IMR-90 (cell line): ENCODE measurements at regions not wholly inside any gene's neighbourhood (a gene's known extent, or its start where the extent isn't known, plus 50 kb on each side); places are given as distances from the start of the nearest gene placed in this dataset.

ENCODE experiments used
- ATAC-seq: fragments of 200-7000 bp; cut with Tn5 transposase; 2 replicates; pipeline ENCODE4 v1.9.1; 2020; ENCODE audit warnings: low read depth, mild to moderate bottlenecking, moderate library complexity
- BruUV-seq: library from RNA; stranded (reverse); fragments of 400-500 nt; replicated peaks from 2 replicates; lab custom pipeline; 2021; lab: Mats Ljungman, UMichigan
- CTCF ChIA-PET: fragments of 300-600 bp; formaldehyde crosslinking; extraction: SDS; loops from one replicate; lab custom pipeline; 2021; ENCODE audit warnings: antibody characterized with exemption; lab: Yijun Ruan, JAX
- POLR2A ChIA-PET: fragments of 300-600 bp; sonication (Branson Sonifier 250); formaldehyde crosslinking; loops from one replicate; lab custom pipeline; 2022; ENCODE audit warnings: antibody characterized with exemption; ENCODE audit not compliant: unreplicated experiment; lab: Charles Lee
- DNase-seq: peaks from one replicate; pipeline ENCODE4 v3.0.0; 2013
- H2AFZ ChIP-seq: replicated peaks from 2 replicates; pipeline ENCODE3; 2013; ENCODE audit warnings: low read length, mild to moderate bottlenecking; ENCODE audit not compliant: poor library complexity
- H2AK5ac ChIP-seq: 2 replicates; pipeline ENCODE4 v1.6.1; 2013; ENCODE audit warnings: low read depth, low read length, inconsistent platforms
- H2AK9ac ChIP-seq: replicated peaks from 2 replicates; pipeline ENCODE3; 2013; ENCODE audit warnings: mild to moderate bottlenecking, low read depth, low read length, moderate library complexity; ENCODE audit not compliant: poor library complexity
- H2BK120ac ChIP-seq: 2 replicates; pipeline ENCODE4 v1.6.1; 2013; ENCODE audit warnings: low read depth, low read length, inconsistent platforms
- H2BK15ac ChIP-seq: 3 replicates; pipeline ENCODE4 v1.6.1; 2013; ENCODE audit warnings: low read depth, low read length, inconsistent platforms
- H2BK20ac ChIP-seq: 2 replicates; pipeline ENCODE4 v1.6.1; 2013; ENCODE audit warnings: low read depth, mild to moderate bottlenecking, inconsistent platforms, low read length, moderate library complexity
- H2BK5ac ChIP-seq: 2 replicates; pipeline ENCODE4 v1.6.1; 2013; ENCODE audit warnings: mild to moderate bottlenecking, low read depth, low read length, inconsistent platforms; ENCODE audit not compliant: poor library complexity, severe bottlenecking
- H3K14ac ChIP-seq: replicated peaks from 2 replicates; pipeline ENCODE4 v1.6.1; 2013; ENCODE audit warnings: low read depth, low read length, inconsistent platforms
- H3K18ac ChIP-seq: 2 replicates; pipeline ENCODE4 v1.6.1; 2013; ENCODE audit warnings: low read depth, low read length, control low read depth
- H3K23ac ChIP-seq: 2 replicates; pipeline ENCODE4 v1.6.1; 2013; ENCODE audit warnings: low read depth, low read length, inconsistent platforms
- H3K27ac ChIP-seq: 2 replicates; pipeline ENCODE4 v1.5.1; 2013; ENCODE audit warnings: mild to moderate bottlenecking, control low read depth, low read length; ENCODE audit not compliant: insufficient read depth
- H3K27me3 ChIP-seq: 2 replicates; pipeline ENCODE4 v1.6.1; 2013; ENCODE audit warnings: low read length; ENCODE audit not compliant: control insufficient read depth, insufficient read depth
- H3K36me3 ChIP-seq: 2 replicates; pipeline ENCODE4 v1.6.1; 2013; ENCODE audit warnings: low read length, mixed read lengths; ENCODE audit not compliant: control insufficient read depth, insufficient read depth
- H3K4ac ChIP-seq: 2 replicates; pipeline ENCODE4 v1.6.1; 2013; ENCODE audit warnings: low read depth, low read length, inconsistent platforms
- H3K4me1 ChIP-seq: 2 replicates; pipeline ENCODE4 v1.6.1; 2013; ENCODE audit warnings: low read length, mixed read lengths; ENCODE audit not compliant: control insufficient read depth, insufficient read depth
- H3K4me2 ChIP-seq: 2 replicates; pipeline ENCODE4 v1.6.1; 2013; ENCODE audit warnings: low read depth, mild to moderate bottlenecking, control low read depth, low read length, moderate library complexity
- H3K4me3 ChIP-seq: 2 replicates; pipeline ENCODE4 v1.5.1; 2013; ENCODE audit warnings: low read depth, mild to moderate bottlenecking, control low read depth, low read length, moderate library complexity; ENCODE audit not compliant: insufficient read depth
- H3K56ac ChIP-seq: 2 replicates; pipeline ENCODE4 v1.6.1; 2013; ENCODE audit warnings: low read length, inconsistent platforms; ENCODE audit not compliant: insufficient read depth; ENCODE audit errors: extremely low read depth
- H3K79me1 ChIP-seq, 2 experiments: 2 replicates each; pipeline ENCODE4 v1.6.1; 2013; ENCODE audit warnings: low read length in 2 of 2, inconsistent platforms in 1 of 2, low read depth in 1 of 2
- H3K9ac ChIP-seq: 2 replicates; pipeline ENCODE4 v1.6.1; 2013; ENCODE audit warnings: low read depth, low read length, control low read depth
- H3K9me1 ChIP-seq: 2 replicates; pipeline ENCODE4 v1.6.1; 2013; ENCODE audit warnings: low read length, inconsistent platforms; ENCODE audit not compliant: insufficient read depth
- H3K9me3 ChIP-seq: 2 replicates; pipeline ENCODE4 v1.6.1; 2013; ENCODE audit warnings: low read length; ENCODE audit not compliant: control insufficient read depth, insufficient read depth
- H4K20me1 ChIP-seq: 2 replicates; pipeline ENCODE4 v1.6.1; 2013; ENCODE audit warnings: low read length, inconsistent platforms; ENCODE audit not compliant: insufficient read depth
- H4K5ac ChIP-seq: 2 replicates; pipeline ENCODE4 v1.6.1; 2013; ENCODE audit warnings: mild to moderate bottlenecking, low read depth, low read length, control low read depth
- H4K8ac ChIP-seq, 2 experiments: 2 replicates each; pipeline ENCODE4 v1.6.1; 2013; ENCODE audit warnings: low read depth in 2 of 2, low read length in 2 of 2, control low read depth in 1 of 2, inconsistent platforms in 1 of 2
- H4K91ac ChIP-seq: 2 replicates; pipeline ENCODE4 v1.6.1; 2013; ENCODE audit warnings: low read depth, low read length, inconsistent platforms; ENCODE audit not compliant: insufficient read depth
- BHLHE40 ChIP-seq: fragments of 150-350 bp; IDR thresholded peaks from 2 replicates; pipeline ENCODE4 v1.6.1; 2016; ENCODE audit warnings: mild to moderate bottlenecking, low read depth, low read length
- CEBPB ChIP-seq: IDR thresholded peaks from 2 replicates; pipeline ENCODE4 v1.6.1; 2012; ENCODE audit warnings: low read depth, low read length, improper control_type of control experiment
- CHD1 ChIP-seq: IDR thresholded peaks from 2 replicates; pipeline ENCODE4 v1.6.1; 2012; ENCODE audit warnings: low read depth, low read length, improper control_type of control experiment
- CTCF ChIP-seq: conservative IDR thresholded peaks from 2 replicates; pipeline ENCODE4 v1.5.1; 2012; ENCODE audit warnings: mild to moderate bottlenecking, low read depth, low read length, improper control_type of control experiment
- FOS ChIP-seq: fragments of 150-350 bp; IDR thresholded peaks from 2 replicates; pipeline ENCODE4 v1.6.1; 2016; ENCODE audit warnings: low read depth, low read length
- MAFK ChIP-seq: IDR thresholded peaks from 2 replicates; pipeline ENCODE4 v1.6.1; 2012; ENCODE audit warnings: low read depth, low read length, improper control_type of control experiment
- MAZ ChIP-seq: IDR thresholded peaks from 2 replicates; pipeline ENCODE4 v1.6.1; 2012; ENCODE audit warnings: low read depth, mild to moderate bottlenecking, low read length, improper control_type of control experiment, moderate library complexity, borderline replicate concordance
- MXI1 ChIP-seq: IDR thresholded peaks from 2 replicates; pipeline ENCODE4 v1.6.1; 2012; ENCODE audit warnings: low read depth, mild to moderate bottlenecking, low read length, moderate library complexity, borderline replicate concordance
- NFE2L2 ChIP-seq: fragments of 150-350 bp; IDR thresholded peaks from 2 replicates; pipeline ENCODE4 v1.6.1; 2016; ENCODE audit warnings: low read depth, mild to moderate bottlenecking, low read length
- POLR2A ChIP-seq: IDR thresholded peaks from 2 replicates; pipeline ENCODE4 v1.6.1; 2012; ENCODE audit warnings: mild to moderate bottlenecking, low read depth, low read length
- RAD21 ChIP-seq: IDR thresholded peaks from 2 replicates; pipeline ENCODE4 v1.6.1; 2012; ENCODE audit warnings: low read length, improper control_type of control experiment
- RCOR1 ChIP-seq: IDR thresholded peaks from 2 replicates; pipeline ENCODE4 v1.6.1; 2012; ENCODE audit warnings: mild to moderate bottlenecking, low read length, improper control_type of control experiment; ENCODE audit not compliant: insufficient replicate concordance
- RFX5 ChIP-seq: IDR thresholded peaks from 2 replicates; pipeline ENCODE4 v1.8.0; 2012; ENCODE audit warnings: low read depth, mild to moderate bottlenecking, low read length, moderate library complexity
- SMC3 ChIP-seq: fragments of 150-350 bp; IDR thresholded peaks from 2 replicates; pipeline ENCODE4 v1.6.1; 2016; ENCODE audit warnings: low read depth, mild to moderate bottlenecking, antibody characterized with exemption, low read length, moderate library complexity
- dilution Hi-C: fragments of 300-500 bp; cut with HindIII; formaldehyde crosslinking; loops from one replicate; pipeline ENCODE4 v1.14.3; 2018; ENCODE audit warnings: low sequenced_read_pairs; ENCODE audit not compliant: unreplicated experiment
- in situ Hi-C: fragments of 300-500 bp; cut with MboI; formaldehyde crosslinking; loops from 3 replicates; pipeline ENCODE4 v1.14.3; 2019; ENCODE audit warnings: low sequenced_read_pairs, inconsistent platforms, mixed read lengths
- intact Hi-C: fragments of 100-400 bp; cut with micrococcal nuclease; formaldehyde crosslinking; loops from 2 replicates; pipeline ENCODE4 v1.10.0; 2022
- TF ChIP-seq, protein P1 (sequence below): fragments of 150-350 bp; IDR thresholded peaks from 2 replicates; pipeline ENCODE4 v1.6.1; 2017; ENCODE audit warnings: mild to moderate bottlenecking, antibody characterized with exemption, low read length, low read depth
- TF ChIP-seq, protein P2 (sequence below): fragments of 150-350 bp; IDR thresholded peaks from 2 replicates; pipeline ENCODE4 v1.6.1; 2016; ENCODE audit warnings: low read depth, mild to moderate bottlenecking, low read length, moderate library complexity, borderline replicate concordance

DNA sequence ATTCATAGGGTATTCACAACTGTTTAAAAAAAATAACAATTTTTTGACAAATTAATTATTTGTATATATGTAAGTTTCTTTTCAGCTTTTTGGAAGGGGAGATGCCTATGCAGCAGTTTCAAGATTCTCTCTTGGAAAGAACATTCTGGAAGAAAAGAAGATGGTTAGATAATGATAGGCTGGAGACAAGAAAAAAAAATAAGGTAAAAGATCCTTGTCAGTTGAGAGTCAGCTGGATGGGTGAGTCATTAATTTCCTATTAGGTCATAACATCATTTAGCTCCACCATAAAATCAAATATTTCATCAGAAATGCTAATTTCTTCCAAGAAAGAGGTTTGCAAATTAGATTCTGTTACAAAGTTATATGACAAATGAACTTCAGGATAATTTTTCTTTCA lies 880.4 kb downstream of the EPHA7 start:
- H3K23ac ChIP-seq = no peak overlapping the region
- H4K5ac ChIP-seq = no peak overlapping the region
- ChIA-PET POLR2A (no interaction called here), CTCF (no interaction called here)
- H3K4me1 ChIP-seq = no peaks in the 10 kb centered on the region
- H4K20me1 ChIP-seq = no peaks in the 10 kb centered on the region
- dilution Hi-C loops = no loop called here
- no peak overlapping the region for H3K18ac ChIP-seq
- H3K4me2 ChIP-seq = no peak overlapping the region
- no peak overlapping the region for H2BK20ac ChIP-seq
- no peak overlapping the region for H3K27ac ChIP-seq
- H3K79me1 ChIP-seq = no peaks in the 10 kb centered on the region
- no peak overlapping the region for H3K9ac ChIP-seq
- no peak overlapping the region for H2BK5ac ChIP-seq
- H2AK5ac ChIP-seq = no peak overlapping the region
- intact Hi-C loops = no loop called here
- H2AFZ ChIP-seq = no peak overlapping the region
- BruUV-seq = no TSS peak
- no peak overlapping the region for H2BK15ac ChIP-seq
- ATAC-seq = no peak
- in situ Hi-C loops = no loop called here
- no peak overlapping the region for H4K8ac ChIP-seq
- no peak overlapping the region for H2AK9ac ChIP-seq
- no peaks in the 10 kb centered on the region for H3K9me3 ChIP-seq
- DNase-seq = no peak
- no peaks in the 10 kb centered on the region for H3K36me3 ChIP-seq
- no peak overlapping the region for H3K14ac ChIP-seq
- no peak overlapping the region for H3K4me3 ChIP-seq
- H3K9me1 ChIP-seq = no peaks in the 10 kb centered on the region
- no peak overlapping the region for H3K56ac ChIP-seq
- H3K4ac ChIP-seq = no peak overlapping the region
- no peaks in the 10 kb centered on the region for H3K27me3 ChIP-seq
- H2BK120ac ChIP-seq = no peak overlapping the region
- H4K91ac ChIP-seq = no peak overlapping the region
- TF ChIP-seq CEBPB = no peak
- TF ChIP-seq CTCF = no peak
- TF ChIP-seq MXI1 = no peak
- TF ChIP-seq BHLHE40 = no peak
- no peak for TF ChIP-seq CHD1
- TF ChIP-seq RAD21 = no peak
- TF ChIP-seq RCOR1 = no peak
- no peak for TF ChIP-seq MAZ
- no peak for TF ChIP-seq MAFK
- TF ChIP-seq NFE2L2 = no peak
- TF ChIP-seq RFX5 = no peak
- TF ChIP-seq POLR2A = no peak
- TF ChIP-seq, protein P1, sequence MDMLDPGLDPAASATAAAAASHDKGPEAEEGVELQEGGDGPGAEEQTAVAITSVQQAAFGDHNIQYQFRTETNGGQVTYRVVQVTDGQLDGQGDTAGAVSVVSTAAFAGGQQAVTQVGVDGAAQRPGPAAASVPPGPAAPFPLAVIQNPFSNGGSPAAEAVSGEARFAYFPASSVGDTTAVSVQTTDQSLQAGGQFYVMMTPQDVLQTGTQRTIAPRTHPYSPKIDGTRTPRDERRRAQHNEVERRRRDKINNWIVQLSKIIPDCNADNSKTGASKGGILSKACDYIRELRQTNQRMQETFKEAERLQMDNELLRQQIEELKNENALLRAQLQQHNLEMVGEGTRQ = no peak
- TF ChIP-seq, protein P2, sequence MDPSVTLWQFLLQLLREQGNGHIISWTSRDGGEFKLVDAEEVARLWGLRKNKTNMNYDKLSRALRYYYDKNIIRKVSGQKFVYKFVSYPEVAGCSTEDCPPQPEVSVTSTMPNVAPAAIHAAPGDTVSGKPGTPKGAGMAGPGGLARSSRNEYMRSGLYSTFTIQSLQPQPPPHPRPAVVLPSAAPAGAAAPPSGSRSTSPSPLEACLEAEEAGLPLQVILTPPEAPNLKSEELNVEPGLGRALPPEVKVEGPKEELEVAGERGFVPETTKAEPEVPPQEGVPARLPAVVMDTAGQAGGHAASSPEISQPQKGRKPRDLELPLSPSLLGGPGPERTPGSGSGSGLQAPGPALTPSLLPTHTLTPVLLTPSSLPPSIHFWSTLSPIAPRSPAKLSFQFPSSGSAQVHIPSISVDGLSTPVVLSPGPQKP = no peak
- no peak for TF ChIP-seq FOS
- no peak for TF ChIP-seq SMC3
